Activated CD8-positive, alpha-beta memory T cell treated with anti-CD3 and anti-CD28 coated beads for 24 hours (primary cell): ENCODE measurements at regions not wholly inside any gene's neighbourhood (a gene's known extent, or its start where the extent isn't known, plus 50 kb on each side); places are given as distances from the start of the nearest gene placed in this dataset.

Experiments
- DNase-seq: peaks from one replicate; pipeline ENCODE4 v3.0.0-alpha.2; 2020

DNA sequence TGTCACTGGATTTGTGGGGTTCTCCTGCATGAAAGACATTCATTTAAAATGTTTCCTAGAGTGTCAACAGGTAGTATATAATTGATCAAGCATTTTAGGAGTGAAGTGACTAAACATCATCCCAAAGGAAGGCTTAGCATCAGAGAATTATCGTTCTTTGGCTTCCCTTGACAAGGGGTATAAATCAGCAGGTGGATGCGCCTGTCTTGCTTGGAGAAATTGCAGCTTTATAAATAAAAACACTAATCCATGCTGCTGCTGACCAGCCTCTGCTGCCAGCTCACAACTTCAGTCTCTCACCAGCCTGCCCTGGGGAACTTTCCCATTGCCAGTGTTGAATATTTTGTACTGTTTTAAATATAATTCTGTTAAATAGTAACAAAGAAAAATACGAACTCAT lies 1184.7 kb upstream of the TENM4 start:
- DNase-seq: no peak

DNA sequence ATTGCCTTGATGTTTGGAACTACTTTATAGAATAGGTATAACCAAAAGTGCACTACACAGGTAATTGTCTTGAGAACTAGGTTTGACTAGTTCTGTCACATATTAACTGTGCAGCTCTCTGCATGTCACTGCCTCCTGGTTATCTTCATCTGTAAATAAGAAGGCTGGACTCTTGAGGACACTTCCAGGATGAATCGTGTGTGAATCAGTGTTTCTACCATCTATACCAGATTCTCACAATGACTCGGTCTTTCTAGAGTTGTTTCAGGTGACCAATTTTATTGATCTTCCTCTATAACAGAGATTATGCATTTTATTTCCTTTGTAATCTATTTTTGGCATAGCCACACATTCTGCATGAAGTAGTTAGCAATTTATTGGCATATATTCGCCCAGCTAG lies 1181.0 kb upstream of the TENM4 start:
- DNase-seq: no peak

DNA sequence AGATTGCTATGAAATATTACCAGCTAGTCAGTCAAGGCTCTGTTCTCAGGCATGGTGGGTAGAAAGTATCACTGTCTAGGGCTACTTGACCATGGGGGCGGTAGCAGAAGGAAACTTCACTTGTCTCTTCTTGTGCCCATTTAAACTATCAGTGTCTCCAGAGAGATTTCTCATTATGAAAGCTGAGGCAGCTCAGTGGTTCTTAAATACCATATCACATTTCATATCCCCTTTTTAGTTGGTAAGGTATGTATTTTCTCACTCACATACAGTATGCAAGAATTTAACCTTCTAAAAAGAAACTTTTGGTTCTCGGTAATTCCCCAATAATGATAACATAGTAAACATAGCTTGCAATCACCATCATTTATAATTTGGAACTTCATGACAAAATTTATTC lies 1180.0 kb upstream of the TENM4 start:
- no peak for DNase-seq

DNA sequence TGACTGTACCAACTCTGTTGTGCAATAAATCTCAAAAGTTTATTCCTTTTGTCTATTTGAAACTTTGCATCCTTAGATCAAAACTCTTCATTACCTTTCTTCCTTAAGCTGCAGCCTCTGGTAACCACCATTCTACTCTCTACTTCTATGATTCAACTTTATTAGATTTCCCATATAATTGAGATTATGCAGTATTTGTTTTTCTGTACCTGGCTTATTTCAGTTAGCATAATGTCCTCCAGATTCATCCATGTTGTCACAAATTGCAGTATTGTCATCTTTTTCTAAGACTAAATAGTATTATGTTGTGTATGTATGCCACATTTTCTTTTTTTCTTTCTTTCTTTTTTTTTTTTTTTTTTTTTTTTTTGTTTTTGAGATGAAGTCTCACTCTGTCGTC lies 1176.3 kb upstream of the TENM4 start:
- no peak for DNase-seq

DNA sequence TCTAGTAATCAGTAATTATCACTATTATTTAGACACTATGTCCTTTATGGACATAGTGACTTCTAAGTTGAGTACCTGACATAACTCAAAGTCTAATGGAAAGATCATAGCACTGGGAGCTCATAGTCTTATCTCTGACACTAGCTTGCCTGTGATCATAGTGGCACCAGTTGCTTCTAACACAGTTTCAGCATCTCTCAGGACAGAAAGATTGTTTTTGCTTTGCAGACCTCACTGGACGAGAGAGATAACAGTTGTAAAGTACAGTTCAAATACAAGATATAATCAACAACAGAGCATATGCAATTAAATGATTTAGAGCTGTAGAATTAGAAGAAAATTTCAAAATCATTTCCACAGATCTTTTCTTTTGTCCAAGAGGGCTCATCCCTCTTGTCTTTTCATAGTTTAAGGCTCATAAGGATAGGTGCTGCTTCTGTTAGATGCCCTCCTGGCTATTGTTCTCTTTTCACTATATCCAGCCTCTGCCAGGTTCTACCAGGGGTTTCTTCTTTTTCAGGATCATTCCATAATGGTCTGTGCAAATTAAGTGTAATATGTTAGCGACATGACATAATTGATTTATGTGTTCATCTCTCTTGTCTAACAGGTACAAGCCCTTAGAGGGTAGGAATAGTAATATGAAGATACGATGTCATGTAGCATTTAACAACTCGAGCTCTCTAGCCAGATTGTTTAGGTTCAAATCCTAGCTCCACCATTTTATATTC lies 1175.4 kb upstream of the TENM4 start:
- no peak for DNase-seq

DNA sequence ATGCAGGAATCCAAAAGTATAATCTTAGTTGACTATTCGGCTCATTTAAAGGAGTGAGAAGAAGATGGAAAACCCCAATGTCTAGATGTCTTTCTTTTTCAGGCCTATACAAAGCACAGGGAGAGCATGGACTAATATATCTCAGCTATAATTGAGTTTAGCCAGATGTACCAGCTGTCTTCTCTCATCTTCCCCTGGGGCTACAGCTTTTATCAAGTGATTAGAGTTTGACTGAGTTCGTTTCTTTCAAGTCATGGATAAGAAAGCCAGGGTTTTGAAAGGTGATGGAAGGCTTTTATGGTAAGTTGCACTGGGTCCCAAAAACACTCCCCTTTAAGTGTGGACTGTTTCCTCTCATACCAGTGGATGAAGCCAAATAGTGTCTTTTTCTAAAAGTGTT lies 1172.8 kb upstream of the TENM4 start:
- DNase-seq: no peak

DNA sequence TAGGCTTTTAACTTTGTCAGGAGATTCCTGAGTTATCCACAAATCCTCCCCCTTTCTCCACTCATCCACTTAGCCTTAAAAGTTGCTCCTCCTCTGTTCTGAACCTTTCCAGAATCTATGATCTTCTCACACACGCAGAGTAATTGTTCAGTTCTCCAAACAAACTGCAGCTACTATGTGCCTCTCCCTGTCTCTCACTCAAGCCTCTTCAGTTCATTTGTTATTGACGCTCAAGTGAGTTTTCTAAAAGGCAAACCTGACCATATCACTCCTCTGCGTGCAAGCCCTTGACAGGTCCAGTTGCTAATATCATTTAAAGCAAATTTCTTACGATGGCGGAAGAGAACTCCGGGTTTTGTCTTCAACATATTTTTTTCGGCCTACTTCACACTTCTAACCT lies 1169.7 kb upstream of the TENM4 start:
- DNase-seq: no peak

DNA sequence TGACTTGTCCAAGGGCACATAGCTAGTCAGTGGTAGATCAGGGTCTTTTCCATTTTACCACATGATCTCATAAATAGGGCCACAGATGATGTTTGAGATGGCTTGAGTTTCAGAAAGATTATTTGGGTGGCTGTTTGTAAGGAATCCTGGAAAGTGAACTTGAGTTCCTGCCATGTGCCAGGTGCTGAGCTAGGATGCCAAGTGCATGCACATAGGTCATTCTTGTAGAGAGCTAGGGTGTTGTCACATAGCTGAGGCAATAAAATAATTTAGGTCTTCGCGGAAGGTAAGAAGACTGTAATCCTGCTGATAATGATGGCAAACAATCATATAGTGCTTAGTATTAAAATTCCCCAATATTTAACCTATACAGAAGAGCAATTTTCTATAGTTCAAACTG lies 1162.6 kb upstream of the TENM4 start:
- DNase-seq: no peak

DNA sequence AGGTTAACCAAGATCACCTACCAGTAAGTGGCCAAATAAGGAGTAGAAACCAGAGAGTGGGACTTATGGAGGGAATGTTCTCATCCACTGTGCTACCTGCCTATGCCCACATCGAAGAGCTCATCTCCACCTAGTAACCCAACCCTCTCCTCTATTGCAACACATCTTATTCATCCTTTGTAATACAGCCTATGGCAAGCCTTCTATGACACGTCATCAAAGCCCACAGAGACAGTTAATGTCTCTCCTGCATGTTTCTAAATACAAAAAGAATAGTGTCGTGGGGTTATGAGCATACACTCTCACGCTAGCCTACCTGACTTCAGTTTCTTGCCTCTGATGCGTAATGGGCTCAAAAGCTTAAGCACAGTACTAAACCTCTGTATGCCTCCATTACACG lies 1158.1 kb upstream of the TENM4 start:
- no peak for DNase-seq

DNA sequence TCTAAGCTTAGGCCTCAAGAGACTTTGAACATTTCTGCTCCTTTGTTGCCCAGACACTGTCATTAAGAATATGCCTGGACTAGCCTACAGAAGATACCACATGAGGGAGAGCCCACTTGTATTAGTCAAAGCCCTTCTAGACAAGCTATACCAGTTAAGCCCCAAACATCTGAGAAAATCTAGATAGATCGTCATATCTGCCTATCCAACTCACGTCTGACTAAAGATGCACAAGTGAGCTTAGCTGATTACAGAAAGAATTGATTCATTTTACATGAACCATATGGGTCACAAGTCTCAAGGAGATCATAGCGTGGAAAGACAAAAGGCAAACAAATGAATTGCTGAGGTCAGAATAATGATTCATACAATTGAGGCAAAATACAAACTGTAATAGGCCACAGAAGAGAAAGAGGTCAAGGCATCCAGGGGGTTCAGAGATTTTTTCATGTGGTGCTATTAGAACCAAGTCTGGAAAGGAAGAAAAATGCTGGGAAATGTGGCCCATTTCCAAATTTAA lies 1155.5 kb upstream of the TENM4 start:
- DNase-seq: no peak

DNA sequence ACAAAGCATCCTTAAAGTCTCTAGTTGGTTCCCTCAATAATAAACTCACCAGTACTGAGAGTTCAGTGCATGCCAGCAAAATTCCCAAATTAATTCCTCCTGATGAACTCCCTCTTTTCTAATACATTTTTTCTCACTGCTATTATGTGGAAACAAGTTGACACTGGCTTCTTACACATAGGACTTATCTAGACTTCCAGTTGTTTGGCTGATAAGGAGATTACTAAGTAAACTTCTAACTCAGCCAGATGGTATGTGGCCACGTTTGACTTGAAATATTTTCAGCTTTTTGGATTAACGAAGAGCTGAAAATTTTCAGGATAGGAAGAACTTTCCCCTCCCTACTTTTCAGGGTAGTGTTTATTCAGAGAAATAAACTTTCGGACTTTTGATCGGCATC lies 1154.2 kb upstream of the TENM4 start:
- no peak for DNase-seq

DNA sequence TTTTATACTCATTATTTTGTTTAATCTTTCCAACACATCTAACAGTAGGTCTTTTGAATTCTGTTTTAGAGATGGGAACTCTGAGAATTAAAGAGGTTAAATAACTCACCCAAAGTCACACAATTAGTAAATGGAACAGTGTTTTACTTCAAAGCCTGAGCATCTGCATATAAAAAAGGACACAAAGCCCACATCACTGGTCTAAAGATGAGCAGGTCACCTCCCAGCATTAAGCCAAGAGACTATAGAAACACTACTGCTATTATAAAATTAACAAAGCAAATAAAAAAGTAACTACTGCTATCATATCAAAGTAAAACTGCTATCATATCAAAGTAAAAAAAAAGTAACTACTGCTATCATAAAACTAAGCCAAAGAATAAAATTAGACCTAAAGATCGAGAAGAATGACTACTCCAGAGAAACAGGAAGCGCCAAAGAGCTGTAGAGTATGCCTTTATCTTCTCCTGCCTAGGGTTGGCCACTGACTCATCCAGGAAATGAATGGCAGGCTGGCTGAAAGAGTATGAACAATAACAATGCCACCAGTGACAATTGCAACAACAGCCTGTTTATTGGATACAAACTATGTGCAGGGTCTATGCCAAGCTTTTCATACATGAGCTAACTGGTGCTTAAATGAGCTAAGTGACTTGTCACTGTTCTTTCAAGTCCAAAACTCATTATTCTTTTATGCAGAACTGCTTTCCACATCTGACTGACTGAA lies 1153.0 kb upstream of the TENM4 start:
- DNase-seq: no peak

DNA sequence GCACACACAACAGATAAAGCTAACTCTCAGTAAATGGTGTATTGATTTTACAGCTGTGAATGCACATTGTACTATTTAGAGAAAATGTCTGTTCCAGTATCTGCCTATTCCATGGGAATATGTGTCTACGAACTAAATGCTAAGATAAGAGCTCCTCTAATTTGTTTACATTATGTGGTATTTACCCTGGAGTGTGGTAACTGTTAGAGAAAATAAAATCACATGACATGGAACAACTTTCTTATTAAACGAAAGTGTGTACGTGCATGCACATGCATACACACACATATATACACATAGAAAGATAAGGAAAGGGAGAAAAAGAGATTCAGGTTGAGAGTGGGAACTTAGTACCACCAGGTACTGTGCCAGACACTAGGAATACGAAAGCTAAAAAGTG lies 1151.7 kb upstream of the TENM4 start:
- DNase-seq: no peak

DNA sequence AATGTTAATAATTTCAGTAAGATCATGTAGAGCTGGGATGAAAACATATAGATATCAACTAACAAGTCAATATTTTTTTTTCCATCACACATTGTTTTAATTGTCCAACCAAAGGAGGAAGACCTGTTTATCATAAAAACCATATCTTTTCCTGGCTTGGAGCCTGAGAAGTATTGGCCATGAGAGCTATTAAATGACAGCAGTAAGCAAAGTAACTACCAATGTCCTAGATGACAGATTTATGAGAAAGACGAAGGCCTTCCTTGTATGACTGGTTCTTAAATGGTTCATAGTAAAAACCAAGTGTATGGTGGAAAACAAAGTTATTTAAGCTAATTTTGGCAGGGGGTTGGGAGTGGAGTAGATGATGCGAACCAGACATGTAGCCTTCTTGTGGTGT lies 1147.1 kb upstream of the TENM4 start:
- DNase-seq: no peak

DNA sequence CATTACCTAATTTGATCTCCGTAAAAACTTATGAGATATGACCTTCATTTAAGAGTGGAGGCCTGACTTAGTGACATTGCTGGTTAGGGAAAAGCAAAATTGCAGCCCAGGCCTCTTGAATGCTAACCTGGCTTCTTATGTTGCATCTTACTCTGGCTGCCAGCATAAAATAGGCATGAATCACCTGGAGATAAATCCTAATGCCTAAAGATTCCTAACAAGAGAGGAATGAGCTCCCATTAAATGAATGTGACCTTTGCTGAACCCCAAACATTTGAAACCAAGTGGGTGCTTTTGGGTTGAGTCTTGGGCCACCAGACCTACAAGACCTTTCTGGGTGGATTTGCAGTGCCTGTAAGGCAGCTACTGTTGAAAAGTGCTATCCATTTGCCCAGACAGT lies 1145.6 kb upstream of the TENM4 start:
- no peak for DNase-seq

DNA sequence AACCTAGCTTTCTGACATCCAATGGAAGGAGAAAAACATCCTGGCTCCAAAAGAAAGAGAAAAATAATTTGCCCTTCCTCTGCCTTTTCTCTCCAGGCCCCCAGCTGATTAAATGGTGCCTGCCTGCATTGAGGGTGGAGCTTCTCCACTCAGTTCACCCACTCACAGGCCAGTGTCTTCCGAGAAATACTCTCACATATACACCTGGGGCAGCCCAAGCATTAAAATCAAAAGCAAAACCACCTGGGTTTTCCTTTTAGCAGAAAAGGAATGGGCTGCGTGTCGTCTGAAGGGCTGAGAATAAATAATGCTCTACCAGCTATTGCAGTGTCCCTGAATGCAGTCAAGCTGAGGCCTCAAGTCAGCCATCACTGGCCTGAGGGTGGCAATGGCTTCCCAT lies 1143.8 kb upstream of the TENM4 start:
- DNase-seq: no peak

DNA sequence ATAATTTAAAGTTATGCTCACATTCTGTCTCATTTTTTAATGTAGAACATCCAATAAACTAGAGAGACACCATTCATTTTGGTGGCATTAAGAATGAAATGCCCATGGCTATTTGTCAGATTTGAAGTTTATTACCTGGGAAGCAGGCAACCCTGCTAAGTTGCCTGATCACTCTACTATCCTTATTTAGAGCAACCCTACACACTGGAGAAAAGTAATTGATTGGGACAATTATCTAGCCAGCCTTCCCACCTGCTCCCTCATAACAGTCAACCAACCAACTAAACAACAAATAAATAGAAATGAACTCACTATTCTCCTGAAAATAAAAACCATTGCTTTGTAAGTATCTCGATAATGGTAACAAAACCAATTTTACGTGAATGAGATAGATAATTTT lies 1129.0 kb upstream of the TENM4 start:
- DNase-seq: no peak

DNA sequence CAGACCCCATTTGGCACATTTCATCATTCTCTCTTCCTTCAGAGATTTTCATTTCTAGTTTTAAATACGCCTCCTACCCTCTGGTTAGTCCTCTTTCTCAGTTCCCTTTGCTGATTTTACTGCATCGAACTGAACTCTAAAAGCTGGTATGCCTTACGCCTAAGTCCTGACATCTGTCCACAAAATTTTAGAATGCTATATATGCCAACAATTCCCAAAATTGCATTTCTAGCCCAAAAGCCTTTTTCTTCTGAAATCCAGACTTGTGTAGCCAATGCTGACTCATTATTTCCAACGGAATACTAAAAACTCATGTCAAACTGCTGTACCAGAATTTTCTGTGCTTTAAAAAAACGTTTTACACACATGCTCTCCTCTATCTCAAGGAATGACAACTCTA lies 1124.4 kb upstream of the TENM4 start:
- DNase-seq: no peak

DNA sequence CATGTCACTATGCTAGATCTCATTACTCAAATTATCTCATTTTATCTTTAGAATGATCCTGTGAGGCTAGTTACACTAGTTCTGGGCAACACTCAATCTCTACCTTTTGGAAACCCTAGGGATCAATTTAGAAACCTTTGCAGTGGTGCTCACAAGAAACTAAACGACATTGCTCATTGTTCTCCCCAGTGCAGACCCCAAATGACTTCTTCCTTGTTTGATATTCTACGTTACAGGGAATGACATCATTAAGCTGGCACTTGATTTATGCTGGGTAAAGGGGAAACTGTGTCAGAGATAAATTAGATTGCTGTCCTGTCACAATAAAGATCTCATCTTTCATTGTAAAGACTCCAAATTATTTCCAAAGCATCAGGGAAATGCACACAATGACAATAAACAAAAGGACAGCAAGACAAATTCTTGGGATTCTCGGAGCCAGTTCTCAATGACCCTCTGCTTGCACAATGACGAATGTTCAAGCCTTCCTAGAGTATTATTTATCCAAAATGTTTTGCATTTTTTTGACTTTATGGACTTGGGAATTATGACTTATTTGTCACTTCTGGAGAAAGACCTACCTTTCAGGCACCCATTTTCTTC lies 1121.8 kb upstream of the TENM4 start:
- no peak for DNase-seq

DNA sequence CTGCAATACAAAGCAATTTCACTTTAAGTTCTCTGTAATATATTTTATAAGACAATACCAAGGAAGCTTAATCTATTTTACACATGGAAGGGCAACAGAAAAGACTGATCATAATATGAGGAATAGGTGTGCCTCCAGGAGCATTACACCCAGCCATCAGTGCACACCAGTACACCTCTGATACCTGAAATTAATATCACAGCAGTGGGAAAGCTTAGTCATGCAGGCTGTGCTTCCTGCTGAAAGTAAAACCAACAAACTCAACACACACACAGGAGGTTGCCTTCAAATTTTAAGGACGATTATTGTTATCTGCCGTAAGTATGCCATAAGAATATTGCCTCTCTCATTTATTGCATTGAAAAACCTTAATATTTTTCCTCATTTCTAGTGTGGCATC lies 1119.1 kb upstream of the TENM4 start:
- DNase-seq: no peak

DNA sequence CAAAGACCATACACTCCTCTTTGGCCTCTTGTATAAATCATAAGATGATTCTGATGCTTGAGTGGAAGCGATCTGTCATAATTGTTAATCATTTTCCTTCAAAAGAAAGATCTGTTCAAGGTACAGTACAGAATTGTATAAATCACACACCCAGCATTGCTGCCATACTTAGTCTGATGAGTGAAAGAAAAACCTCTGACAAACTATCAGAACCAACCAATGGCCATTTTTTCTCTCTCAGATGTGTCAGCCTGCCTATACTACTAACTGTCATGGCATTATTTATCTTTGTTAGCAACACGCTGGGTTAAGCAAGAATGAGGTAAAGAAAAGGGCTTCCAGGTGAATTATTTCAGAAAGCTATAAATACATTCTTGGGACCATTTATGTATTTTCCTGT lies 1112.7 kb upstream of the TENM4 start:
- no peak for DNase-seq

DNA sequence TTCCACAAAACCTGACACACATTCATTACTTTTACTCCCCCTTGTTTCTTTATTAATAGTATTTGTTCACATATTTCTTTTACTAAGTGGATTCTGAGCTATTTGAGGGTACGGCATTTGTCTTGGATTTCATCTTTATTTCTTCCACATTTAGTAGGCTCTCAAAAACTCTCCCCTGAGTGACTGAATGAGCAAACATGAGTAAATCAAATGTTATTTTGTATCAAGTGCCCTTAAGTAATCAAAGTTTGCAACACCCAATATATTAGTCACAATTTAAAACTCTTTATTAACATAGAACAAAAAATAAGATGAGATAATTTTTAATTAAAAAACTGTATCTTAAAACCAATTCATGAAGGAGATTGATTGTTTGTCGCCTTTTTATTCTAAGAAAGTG lies 1101.9 kb upstream of the TENM4 start:
- no peak for DNase-seq

DNA sequence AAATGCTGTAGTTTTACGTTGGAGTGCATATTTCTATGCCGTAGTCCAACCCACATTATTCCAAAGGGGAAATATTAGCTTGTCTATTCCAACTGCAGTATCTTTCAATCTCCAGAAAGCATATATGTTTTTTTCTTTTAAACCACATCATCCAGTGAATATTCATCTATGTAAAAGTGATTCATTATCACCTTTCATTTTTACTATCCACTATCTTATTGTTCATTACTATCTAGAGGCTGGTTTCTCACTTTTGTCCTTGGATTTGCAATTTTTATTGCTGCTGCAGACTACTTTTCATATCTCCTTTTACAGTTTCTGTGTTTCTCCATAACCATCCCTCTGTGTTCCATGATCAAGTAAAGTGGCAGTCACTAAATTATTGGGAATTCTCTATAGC lies 1097.2 kb upstream of the TENM4 start:
- no peak for DNase-seq

DNA sequence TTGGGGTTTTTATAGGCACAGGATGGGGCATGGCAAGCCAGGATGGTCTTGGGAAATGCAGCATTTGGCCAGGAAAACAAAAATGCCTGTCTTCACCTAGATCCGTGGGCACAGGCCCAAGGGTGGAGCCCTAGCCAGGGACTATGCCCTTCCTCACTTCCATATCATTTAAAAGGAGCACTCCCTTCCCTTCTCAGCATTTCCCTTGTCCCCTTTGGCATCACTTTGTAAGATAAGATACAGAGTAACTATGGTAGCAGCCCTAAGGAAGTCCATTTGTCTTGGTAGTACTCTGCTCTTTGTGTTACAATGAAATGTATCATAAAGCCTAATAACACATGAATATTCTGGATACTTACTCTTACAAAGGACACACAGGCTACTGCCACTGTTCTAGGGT lies 1092.6 kb upstream of the TENM4 start:
- DNase-seq: no peak
